NCI-H2196 (cell line): ENCODE measurements at regions not wholly inside any gene's neighbourhood (a gene's known extent, or its start where the extent isn't known, plus 50 kb on each side); places are given as distances from the start of the nearest gene placed in this dataset.
"Not testable (repeated sequence)": the region's sequence is repeated elsewhere in the genome, so short reads cannot be mapped to it uniquely, and the experiment has no call there.

ENCODE experiments used
- DNase-seq: peaks from one replicate; lab custom pipeline; 2025; ENCODE audit not compliant: unreplicated experiment; lab: John Stamatoyannopoulos, UW

GRCh38 chr4:85018983-85019382 lies 52.5 kb upstream of the WDFY3 start:
- DNase-seq, result no peak

- DNase-seq, result no peak
These were observed 52.9 kb upstream of the WDFY3 start for GRCh38 chr4:85019411-85019810.

GRCh38 chr4:85024671-85025070 lies 58.2 kb upstream of the WDFY3 start:
- DNase-seq, result no peak

GRCh38 chr4:85028910-85029309 lies 62.4 kb upstream of the WDFY3 start:
- DNase-seq, result no peak

- DNase-seq, result no peak
These were observed 63.0 kb upstream of the WDFY3 start for GRCh38 chr4:85029453-85029852.

- no peak for DNase-seq
These were observed 63.7 kb upstream of the WDFY3 start for GRCh38 chr4:85030156-85030555.

- not testable (repeated sequence) for DNase-seq
These were observed 67.3 kb upstream of the WDFY3 start for GRCh38 chr4:85033838-85034237.

GRCh38 chr4:85039526-85039925 lies 73.0 kb upstream of the WDFY3 start:
- no peak for DNase-seq

GRCh38 chr4:85043812-85044496 lies 77.5 kb upstream of the WDFY3 start:
- not testable (repeated sequence) for DNase-seq

- DNase-seq, result no peak
These were observed 84.2 kb upstream of the WDFY3 start for GRCh38 chr4:85050736-85051135.

- no peak for DNase-seq
These were observed 85.0 kb upstream of the WDFY3 start for GRCh38 chr4:85051526-85051925.

GRCh38 chr4:85054925-85055324 lies 88.4 kb upstream of the WDFY3 start:
- not testable (repeated sequence) for DNase-seq

- no peak for DNase-seq
These were observed 92.1 kb upstream of the WDFY3 start for GRCh38 chr4:85058551-85058950.

GRCh38 chr4:85061974-85062373 lies 95.5 kb upstream of the WDFY3 start:
- DNase-seq, result no peak

- DNase-seq, result no peak
These were observed 96.0 kb upstream of the WDFY3 start for GRCh38 chr4:85062466-85062865.

GRCh38 chr4:85067342-85067741 lies 100.9 kb upstream of the WDFY3 start:
- no peak for DNase-seq

- DNase-seq, result no peak
These were observed 111.5 kb upstream of the WDFY3 start for GRCh38 chr4:85078016-85078415.

- DNase-seq, result no peak
These were observed 114.7 kb upstream of the WDFY3 start for GRCh38 chr4:85081196-85081595.

- peak; percentile 70 for DNase-seq
These were observed 118.0 kb upstream of the WDFY3 start for GRCh38 chr4:85084371-85085094.

- DNase-seq, result no peak
These were observed 120.2 kb upstream of the WDFY3 start for GRCh38 chr4:85086721-85087120.

- peak; percentile 63 for DNase-seq
These were observed 126.0 kb upstream of the WDFY3 start for GRCh38 chr4:85092536-85092935.

- DNase-seq, result peak; percentile 54
These were observed 126.5 kb upstream of the WDFY3 start for GRCh38 chr4:85092943-85093342.

GRCh38 chr4:85094735-85095134 lies 128.2 kb upstream of the WDFY3 start:
- no peak for DNase-seq
